GM19023 (cell line): ENCODE measurements at regions not wholly inside any gene's neighbourhood (a gene's known extent, or its start where the extent isn't known, plus 50 kb on each side); places are given as distances from the start of the nearest gene placed in this dataset.
"Not testable (repeated sequence)": the region's sequence is repeated elsewhere in the genome, so short reads cannot be mapped to it uniquely, and the experiment has no call there.

Experiments
- ATAC-seq: cut with Tn5 transposase; IDR thresholded peaks from one replicate; pipeline ENCODE4 v1.9.1; 2021; ENCODE audit warnings: mild to moderate bottlenecking, moderate library complexity; ENCODE audit not compliant: unreplicated experiment

- ATAC-seq: no peak
These were observed 122.0 kb downstream of the GLUD2 start for GRCh38 chrX:121169099-121170035.

- no peak for ATAC-seq
These were observed 125.3 kb downstream of the GLUD2 start for GRCh38 chrX:121172703-121173102.

- no peak for ATAC-seq
These were observed 132.6 kb downstream of the GLUD2 start for GRCh38 chrX:121179972-121180371.

GRCh38 chrX:121191779-121192178 lies 144.4 kb downstream of the GLUD2 start:
- ATAC-seq: no peak

GRCh38 chrX:121195719-121196118 lies 148.3 kb downstream of the GLUD2 start:
- ATAC-seq: no peak

GRCh38 chrX:121196872-121197444 lies 149.5 kb downstream of the GLUD2 start:
- not testable (repeated sequence) for ATAC-seq

- no peak for ATAC-seq
These were observed 161.2 kb downstream of the GLUD2 start for GRCh38 chrX:121208563-121208962.

GRCh38 chrX:121216641-121217374 lies 169.4 kb downstream of the GLUD2 start:
- no peak for ATAC-seq

- ATAC-seq: no peak
These were observed 174.0 kb downstream of the GLUD2 start for GRCh38 chrX:121221322-121221977.

GRCh38 chrX:121227888-121228287 lies 180.5 kb downstream of the GLUD2 start:
- ATAC-seq: no peak

- no peak for ATAC-seq
These were observed 184.4 kb downstream of the GLUD2 start for GRCh38 chrX:121231566-121232358.

GRCh38 chrX:121236040-121236439 lies 188.6 kb downstream of the GLUD2 start:
- ATAC-seq: no peak

- no peak for ATAC-seq
These were observed 190.7 kb downstream of the GLUD2 start for GRCh38 chrX:121238093-121238492.

GRCh38 chrX:121244511-121244910 lies 197.1 kb downstream of the GLUD2 start:
- ATAC-seq: no peak

GRCh38 chrX:121245763-121246162 lies 198.4 kb downstream of the GLUD2 start:
- ATAC-seq: no peak

- ATAC-seq: no peak
These were observed 206.9 kb downstream of the GLUD2 start for GRCh38 chrX:121254336-121254735.

GRCh38 chrX:121256647-121257046 lies 209.2 kb downstream of the GLUD2 start:
- no peak for ATAC-seq

- peak; percentile 59 for ATAC-seq
These were observed 211.1 kb downstream of the GLUD2 start for GRCh38 chrX:121258545-121258944.

- ATAC-seq: no peak
These were observed 211.8 kb downstream of the GLUD2 start for GRCh38 chrX:121259170-121259569.

GRCh38 chrX:121260596-121261240 lies 213.3 kb downstream of the GLUD2 start:
- no peak for ATAC-seq
